GM18498 (cell line): ENCODE measurements at regions not wholly inside any gene's neighbourhood (a gene's known extent, or its start where the extent isn't known, plus 50 kb on each side); places are given as distances from the start of the nearest gene placed in this dataset.

Source experiments
- ATAC-seq: cut with Tn5 transposase; IDR thresholded peaks from one replicate; pipeline ENCODE4 v1.9.1; 2021; ENCODE audit warnings: mild to moderate bottlenecking, moderate library complexity; ENCODE audit not compliant: unreplicated experiment

- ATAC-seq = no peak
These were observed 714.0 kb downstream of the EPHA4 start for GRCh38 chr2:220858101-220858500.

GRCh38 chr2:220871909-220872308, 700.2 kb downstream of the EPHA4 start:
- ATAC-seq = no peak

DNA sequence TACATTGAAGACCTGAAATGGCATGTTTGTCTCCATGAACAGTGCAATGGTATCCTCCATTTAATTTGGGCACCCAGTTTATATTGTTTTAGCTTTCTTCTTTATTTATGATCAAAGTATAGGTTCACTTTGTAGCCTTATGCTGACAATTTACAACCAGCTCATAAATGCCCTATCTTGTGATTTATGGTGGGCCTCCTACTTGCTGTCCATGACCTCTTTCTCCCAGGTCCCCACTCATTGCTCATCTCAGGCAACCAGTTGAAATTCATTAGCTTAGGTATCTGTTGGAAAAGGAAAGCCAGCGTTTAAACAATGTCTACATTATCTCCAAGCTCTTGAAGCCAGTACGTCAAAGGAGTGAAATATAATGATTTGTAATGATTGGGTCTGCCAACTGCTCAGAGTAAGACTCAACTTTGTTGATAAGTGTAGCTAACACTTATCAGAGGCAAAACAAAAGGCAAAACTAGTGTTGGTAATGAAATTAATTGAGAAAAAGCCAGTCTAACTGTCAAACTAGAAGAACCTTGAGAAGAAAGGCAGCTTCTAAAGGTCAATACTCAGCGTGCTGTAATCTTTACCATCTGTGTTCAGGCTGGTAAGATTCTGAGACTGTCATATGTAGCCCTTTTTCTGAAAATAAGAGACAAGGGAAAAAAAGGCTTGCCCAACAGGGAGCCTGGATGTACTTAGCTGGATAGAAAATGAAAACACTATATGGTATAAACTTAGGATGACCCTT, 695.9 kb downstream of the EPHA4 start:
- ATAC-seq = no peak

DNA sequence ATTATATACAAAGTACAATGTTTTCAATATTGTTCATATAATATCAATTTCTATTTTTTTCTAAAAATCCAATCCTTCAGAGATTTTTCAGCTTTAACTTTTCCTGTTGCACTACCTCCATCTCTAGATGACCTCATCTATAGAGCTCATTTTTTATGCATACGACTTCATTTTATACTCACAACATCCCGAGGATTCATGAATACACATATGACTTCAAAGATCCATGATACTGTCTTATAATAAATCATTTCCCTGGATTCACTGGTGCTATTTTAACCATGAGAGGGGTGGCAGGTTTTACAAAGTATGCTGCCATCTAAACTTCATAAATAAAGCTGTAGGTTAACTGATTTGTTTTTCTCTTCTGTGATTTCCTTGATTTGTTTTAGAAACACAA, 694.6 kb downstream of the EPHA4 start:
- ATAC-seq = no peak

- no peak for ATAC-seq
These were observed 694.2 kb downstream of the EPHA4 start for GRCh38 chr2:220877897-220878296.

- ATAC-seq = no peak
These were observed 691.2 kb downstream of the EPHA4 start for GRCh38 chr2:220880623-220881596.

DNA sequence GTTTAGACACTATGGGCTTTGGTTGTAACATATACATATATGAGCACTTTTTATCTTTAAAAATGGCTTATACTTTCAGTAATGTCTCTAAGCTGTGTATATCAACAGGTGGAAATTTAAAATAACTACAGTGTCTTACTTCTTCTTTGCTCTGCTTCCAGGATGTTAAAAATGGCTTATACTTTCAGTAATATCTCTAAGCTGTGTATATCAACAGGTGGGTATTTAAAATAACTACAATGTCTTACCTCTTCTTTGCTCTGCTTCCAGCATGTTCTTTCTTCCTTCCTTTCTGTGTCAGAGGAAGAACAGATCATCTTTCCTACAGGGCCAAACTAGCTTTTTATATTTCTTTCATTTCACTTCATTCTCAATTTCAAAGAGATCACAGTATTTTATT, 689.6 kb downstream of the EPHA4 start:
- ATAC-seq = no peak

DNA sequence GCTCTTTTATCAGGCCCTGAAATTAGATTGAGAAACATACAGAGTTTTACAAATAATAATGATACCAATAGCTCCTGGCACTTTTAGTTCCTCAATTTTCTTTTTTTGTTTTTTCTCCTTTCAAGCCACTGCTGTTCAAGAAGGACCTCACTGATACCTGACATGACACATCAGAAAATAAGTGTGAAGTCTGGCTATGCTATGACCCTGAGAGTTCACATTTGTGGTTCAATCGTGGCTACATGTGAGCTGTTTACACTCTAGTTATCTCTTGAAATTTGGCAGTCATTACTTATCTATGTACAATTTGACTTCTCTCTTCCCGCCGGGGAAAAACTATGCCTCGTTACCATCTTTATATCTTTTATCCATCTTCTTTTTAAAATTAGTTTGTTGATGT, 686.5 kb downstream of the EPHA4 start:
- no peak for ATAC-seq

GRCh38 chr2:220887271-220887870, 684.7 kb downstream of the EPHA4 start:
- ATAC-seq = no peak

DNA sequence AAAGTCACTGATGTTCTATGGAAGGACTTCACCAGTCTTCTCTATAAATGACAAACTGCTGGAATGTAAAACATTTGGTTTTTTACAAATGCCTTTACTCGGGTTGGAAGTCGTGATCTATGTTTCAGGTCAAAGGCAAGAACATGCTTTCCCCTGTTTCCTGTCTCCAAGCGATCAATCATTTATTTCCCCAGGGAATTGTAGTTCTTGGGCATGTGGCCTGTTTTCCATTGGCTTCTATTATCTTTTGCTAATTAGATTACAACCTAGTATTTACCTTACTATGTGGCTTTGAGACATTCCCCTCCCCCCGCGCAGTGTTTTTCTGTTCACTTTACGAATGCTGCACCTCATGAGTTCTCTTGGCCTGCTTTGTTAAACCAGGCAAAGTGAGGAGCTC, 684.2 kb downstream of the EPHA4 start:
- ATAC-seq = no peak

GRCh38 chr2:220890931-220891330, 681.2 kb downstream of the EPHA4 start:
- ATAC-seq = no peak

- ATAC-seq = no peak
These were observed 680.7 kb downstream of the EPHA4 start for GRCh38 chr2:220891405-220891804.

DNA sequence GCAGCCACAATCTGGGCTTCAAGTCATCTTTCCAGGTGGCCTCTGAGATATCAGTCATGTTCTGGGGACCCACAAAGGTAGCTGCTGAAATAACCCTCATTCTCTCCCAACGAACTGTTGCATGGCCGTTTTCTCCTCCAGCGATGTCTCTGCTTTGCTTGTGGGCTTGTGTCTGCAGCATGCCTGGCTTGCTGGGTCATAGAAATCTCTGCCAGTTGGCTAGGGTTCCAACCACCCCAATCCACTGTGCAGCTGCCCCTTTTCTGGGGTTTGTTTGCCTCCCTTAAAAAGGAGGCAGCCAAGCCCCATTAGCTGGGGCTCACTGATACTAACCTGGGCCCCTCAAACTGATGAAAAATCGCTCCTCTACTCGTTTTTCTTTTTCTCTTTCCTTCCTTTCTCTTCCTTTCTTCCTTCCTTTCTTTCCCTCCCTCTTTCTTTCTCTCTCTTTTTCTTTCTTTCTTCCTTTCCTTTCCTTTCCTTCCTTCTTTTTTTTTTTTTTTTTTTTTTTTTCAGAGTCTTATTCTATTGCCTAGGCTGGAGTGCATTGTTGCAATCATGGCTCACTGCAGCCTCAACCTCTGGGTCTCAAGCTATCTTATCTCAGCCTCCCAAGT, 680.0 kb downstream of the EPHA4 start:
- ATAC-seq = no peak

- ATAC-seq = no peak
These were observed 678.7 kb downstream of the EPHA4 start for GRCh38 chr2:220893411-220893810.

DNA sequence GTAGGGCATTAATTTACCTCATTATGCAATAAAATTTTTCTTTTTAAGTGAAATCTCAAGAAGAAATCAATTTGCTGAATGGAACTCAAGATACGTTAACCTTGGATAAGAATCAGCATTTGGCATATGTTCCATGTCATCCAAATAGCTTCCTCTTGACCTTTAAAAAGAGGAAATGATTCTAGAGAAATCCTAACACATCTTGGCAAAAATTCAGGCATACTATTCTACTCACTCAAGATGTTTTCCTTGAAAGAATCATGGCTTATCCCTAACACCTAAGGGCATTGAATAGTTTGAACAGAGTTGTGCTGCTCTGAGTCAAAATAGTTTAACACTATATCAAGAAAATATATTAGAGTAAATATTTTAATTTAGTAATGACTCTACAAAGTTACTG, 678.0 kb downstream of the EPHA4 start:
- no peak for ATAC-seq

DNA sequence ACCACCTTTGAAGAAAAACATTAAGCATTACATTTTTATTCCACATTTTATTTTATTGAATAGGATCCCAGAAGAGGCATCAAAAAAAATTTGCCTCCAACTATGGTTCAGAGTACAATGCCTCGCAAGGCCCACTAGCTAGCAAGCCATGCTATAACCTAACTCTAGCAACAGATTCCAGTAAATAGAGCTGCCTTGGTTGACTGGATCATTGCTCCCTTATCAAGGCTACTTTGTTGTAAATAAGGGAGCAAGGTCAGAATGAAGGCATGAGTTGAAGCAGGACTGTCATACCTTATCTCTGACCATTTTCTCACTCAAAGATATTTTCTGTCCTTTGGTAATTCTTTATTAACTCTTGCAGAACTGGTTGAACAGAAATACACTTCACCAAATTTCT, 672.6 kb downstream of the EPHA4 start:
- no peak for ATAC-seq

- no peak for ATAC-seq
These were observed 668.1 kb downstream of the EPHA4 start for GRCh38 chr2:220904015-220904414.

- ATAC-seq = no peak
These were observed 658.7 kb downstream of the EPHA4 start for GRCh38 chr2:220913384-220913783.

- ATAC-seq = no peak
These were observed 656.9 kb downstream of the EPHA4 start for GRCh38 chr2:220915092-220915623.

DNA sequence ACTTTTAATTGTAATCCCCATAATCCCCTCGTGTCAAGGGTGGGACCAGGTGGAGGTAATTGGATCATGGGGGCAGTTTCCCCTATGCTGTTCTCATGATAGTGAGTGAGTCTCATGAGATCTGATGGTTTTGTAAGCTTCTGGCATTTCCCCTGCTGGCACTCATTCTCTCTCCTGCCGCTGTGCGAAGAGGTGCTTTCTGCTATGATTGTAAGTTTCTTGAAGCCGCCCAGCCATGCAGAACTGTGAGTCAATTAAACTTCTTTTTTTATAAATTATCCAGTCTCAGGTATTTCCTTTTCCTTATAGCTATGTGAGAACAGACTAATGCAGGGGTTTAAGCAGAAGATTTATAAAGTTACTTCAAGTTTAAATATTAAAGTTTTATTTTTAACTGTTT, 655.2 kb downstream of the EPHA4 start:
- ATAC-seq = no peak
